HG02623 (cell line): ENCODE measurements at regions not wholly inside any gene's neighbourhood (a gene's known extent, or its start where the extent isn't known, plus 50 kb on each side); places are given as distances from the start of the nearest gene placed in this dataset.
"Not testable (repeated sequence)": the region's sequence is repeated elsewhere in the genome, so short reads cannot be mapped to it uniquely, and the experiment has no call there.

Source experiments
- ATAC-seq: cut with Tn5 transposase; IDR thresholded peaks from one replicate; pipeline ENCODE4 v1.9.1; 2021; ENCODE audit warnings: moderate library complexity; ENCODE audit not compliant: unreplicated experiment

DNA sequence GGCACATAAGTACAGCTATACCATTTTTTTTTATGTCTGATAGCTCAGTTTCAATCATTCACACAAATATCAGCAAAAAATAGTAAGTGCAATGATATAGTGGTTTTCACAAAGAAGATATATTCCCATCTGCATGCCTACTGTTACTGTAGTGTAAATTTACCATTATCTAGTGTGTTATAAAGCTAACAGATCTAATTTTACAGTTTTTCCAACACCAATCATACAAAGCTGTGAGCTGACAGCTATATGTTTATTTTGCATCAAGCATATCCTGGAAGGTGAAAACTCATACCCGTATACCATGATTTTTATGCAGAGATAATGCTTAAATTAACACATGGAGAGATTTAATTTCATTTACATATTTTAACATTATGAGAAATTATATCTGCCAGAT, 89.9 kb upstream of the HAPLN1 start:
- ATAC-seq: no peak

GRCh38 chr5:83802686-83803085, 82.0 kb upstream of the HAPLN1 start:
- no peak for ATAC-seq

DNA sequence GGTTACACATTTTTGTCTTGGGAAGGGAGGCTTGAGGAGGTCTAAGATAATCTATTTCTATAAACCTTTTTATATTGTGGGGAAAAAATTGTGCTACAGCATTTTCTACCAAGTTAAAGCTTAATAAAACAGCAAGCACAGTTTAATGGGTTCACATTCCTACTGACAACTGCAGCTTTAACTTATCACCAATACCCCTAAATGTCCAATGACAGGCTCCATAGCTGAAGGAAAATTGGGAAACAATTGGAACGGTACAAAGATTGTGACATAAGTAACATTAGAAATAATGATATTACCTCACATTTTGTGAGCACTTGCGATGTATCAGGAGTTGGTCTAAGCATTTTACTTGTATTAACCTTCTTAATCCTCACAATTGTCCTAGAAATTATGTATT, 79.5 kb upstream of the HAPLN1 start:
- ATAC-seq: no peak

DNA sequence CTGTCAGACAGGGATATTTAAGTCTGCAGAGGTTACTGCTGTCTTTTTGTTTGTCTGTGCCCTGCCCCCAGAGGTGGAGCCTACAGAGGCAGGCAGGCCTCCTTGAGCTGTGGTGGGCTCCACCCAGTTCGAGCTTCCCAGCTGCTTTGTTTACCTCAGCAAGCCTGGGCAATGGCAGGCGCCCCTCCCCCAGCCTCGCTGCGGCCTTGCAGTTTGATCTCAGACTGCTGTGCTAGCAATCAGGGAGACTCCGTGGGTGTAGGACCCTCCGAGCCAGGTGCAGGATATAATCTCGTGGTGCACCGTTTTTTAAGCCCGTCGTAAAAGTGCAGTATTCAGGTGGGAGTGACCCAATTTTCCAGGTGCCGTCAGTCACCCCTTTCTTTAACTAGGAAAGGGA, 78.4 kb upstream of the HAPLN1 start:
- ATAC-seq: not testable (repeated sequence)

- ATAC-seq: no peak
Observed at GRCh38 chr5:83789371-83789770, 68.7 kb upstream of the HAPLN1 start.

DNA sequence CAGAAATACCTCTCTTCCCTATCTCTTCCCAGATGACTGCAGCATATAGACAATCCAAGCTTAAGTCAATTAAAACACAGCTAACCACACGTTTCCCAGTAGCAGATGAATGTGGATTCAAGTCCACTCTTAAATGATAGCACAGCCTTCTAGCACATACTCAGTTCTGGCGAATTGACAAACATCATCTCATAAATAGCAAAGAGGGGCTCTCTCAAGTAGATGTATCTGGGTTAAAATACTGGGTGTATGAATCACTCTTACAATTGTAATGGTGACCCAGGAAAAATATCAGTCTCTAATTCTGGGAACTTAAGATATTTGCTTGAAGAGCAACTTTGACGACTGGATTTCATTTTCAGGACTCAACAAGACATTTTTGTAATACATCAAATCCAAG, 67.0 kb upstream of the HAPLN1 start:
- ATAC-seq: no peak

DNA sequence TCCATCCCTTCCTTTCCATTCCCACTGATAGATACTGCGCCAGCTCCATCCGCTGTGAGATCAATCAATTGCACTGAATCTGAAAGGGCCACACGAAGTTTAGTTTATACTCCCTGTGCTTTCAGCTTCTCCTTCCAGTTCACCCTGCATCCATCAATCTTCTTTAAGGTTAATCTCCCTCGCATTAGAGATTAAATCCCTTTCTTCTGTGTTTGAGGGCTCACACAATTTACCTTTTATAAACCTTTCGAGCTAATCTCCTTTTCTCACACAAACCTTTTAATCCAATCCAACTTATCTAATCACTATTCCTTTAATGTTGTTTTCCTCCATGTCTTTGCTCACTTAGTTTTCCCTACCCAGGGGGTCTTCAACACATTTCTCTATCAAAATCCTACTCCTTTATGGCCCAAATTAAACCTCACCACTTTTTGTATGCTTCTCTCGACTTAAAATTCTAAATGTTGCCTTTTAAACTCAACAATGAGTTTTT, 64.6 kb upstream of the HAPLN1 start:
- no peak for ATAC-seq

GRCh38 chr5:83780699-83781350, 60.2 kb upstream of the HAPLN1 start:
- no peak for ATAC-seq

GRCh38 chr5:83777856-83778255, 57.2 kb upstream of the HAPLN1 start:
- no peak for ATAC-seq

DNA sequence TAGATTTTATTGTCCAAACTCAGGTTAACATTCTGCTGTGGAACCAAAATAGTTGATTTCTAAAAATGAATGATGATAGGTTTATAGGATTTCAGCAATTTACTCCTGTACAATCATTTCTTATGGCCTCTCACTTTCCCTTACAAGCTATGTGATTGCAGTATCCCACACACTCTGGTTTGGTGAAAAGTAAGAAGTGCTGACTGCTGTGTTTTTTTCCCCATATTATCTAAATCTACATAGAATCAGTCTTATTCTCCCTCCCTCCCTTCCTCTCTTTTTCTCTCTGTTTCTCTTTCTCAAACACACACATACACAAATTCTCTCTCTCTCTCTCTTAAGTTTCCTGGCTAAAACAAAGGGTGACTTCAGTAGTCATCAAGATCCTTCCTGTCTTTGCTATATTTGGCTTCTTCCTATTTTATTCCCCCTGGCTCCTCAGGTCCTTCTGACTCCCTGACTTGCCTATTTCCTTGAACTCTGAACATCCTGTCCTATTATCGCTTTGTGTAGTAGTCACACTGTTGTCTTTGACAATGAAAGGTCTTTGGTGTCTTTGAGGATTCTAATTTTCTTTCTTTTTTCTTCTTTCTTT, 55.9 kb upstream of the HAPLN1 start:
- no peak for ATAC-seq
